ENCODE measurements at regions not wholly inside any gene's neighbourhood (a gene's known extent, or its start where the extent isn't known, plus 50 kb on each side); places are given as distances from the start of the nearest gene placed in this dataset.
"Not testable (repeated sequence)": the region's sequence is repeated elsewhere in the genome, so short reads cannot be mapped to it uniquely, and the experiment has no call there.

- not testable (repeated sequence) for H3K9me3 ChIP-seq (ENCODE audit: control insufficient read depth in 2 of 2, insufficient read depth in 1 of 2, low read depth in 1 of 2, low read length in 1 of 2); H3K36me3 ChIP-seq (ENCODE audit: control insufficient read depth in 3 of 3, insufficient read depth in 2 of 3, low read depth in 1 of 3, low read length in 3 of 3); FAIRE-seq; H3K27me3 ChIP-seq (ENCODE audit: control insufficient read depth in 3 of 3, insufficient read depth in 3 of 3, low read length in 3 of 3)
- Histone ChIP-seq H3K4me1 (ENCODE audit: control insufficient read depth in 3 of 3, insufficient read depth in 2 of 3, low read depth in 1 of 3, low read length in 2 of 3) (peaks cover 0 to 38% (median 2%) of the 10 kb centered on the region in 3 donors), H3K27ac (ENCODE audit: low read depth in 1 of 3, low read length in 2 of 3) (peak overlapping the region; percentile 80 to 89 (median 89)), H3K4me3 (ENCODE audit: low read depth in 1 of 3, low read length in 3 of 3) (peak overlapping the region in 1 of 3 donors; percentile 18)
- 15 to 57% (median 27%) methylated on average over 10 of the region's 10 CpGs for WGBS, 3 donors
- DNase-seq, result peak; percentile 78 to 79
These were observed 122.2 kb upstream of the DEFB108B start for GRCh38 chr11:71710701-71711385.

- peak overlapping the region in 1 of 3 donors; percentile 38 for H3K27ac ChIP-seq (ENCODE audit: low read depth in 1 of 3, low read length in 2 of 3)
- peaks cover 0 to 29% (median 2%) of the 10 kb centered on the region in 3 donors for H3K4me1 ChIP-seq (ENCODE audit: control insufficient read depth in 3 of 3, insufficient read depth in 2 of 3, low read depth in 1 of 3, low read length in 2 of 3)
- H3K9me3 ChIP-seq (ENCODE audit: control insufficient read depth in 2 of 2, insufficient read depth in 1 of 2, low read depth in 1 of 2, low read length in 1 of 2); DNase-seq; FAIRE-seq; H3K27me3 ChIP-seq (ENCODE audit: control insufficient read depth in 3 of 3, insufficient read depth in 3 of 3, low read length in 3 of 3); H3K4me3 ChIP-seq (ENCODE audit: low read depth in 1 of 3, low read length in 3 of 3); H3K36me3 ChIP-seq (ENCODE audit: control insufficient read depth in 3 of 3, insufficient read depth in 2 of 3, low read depth in 1 of 3, low read length in 3 of 3): not testable (repeated sequence)
- WGBS, 3 donors, result 68 to 87% (median 82%) methylated on average over 2 of the region's 2 CpGs
These were observed 120.7 kb upstream of the DEFB108B start for GRCh38 chr11:71712350-71712749.

- not testable (repeated sequence) for DNase-seq; H3K36me3 ChIP-seq (ENCODE audit: control insufficient read depth in 3 of 3, insufficient read depth in 2 of 3, low read depth in 1 of 3, low read length in 3 of 3); H3K4me3 ChIP-seq (ENCODE audit: low read depth in 1 of 3, low read length in 3 of 3); FAIRE-seq; H3K9me3 ChIP-seq (ENCODE audit: control insufficient read depth in 2 of 2, insufficient read depth in 1 of 2, low read depth in 1 of 2, low read length in 1 of 2); H3K27me3 ChIP-seq (ENCODE audit: control insufficient read depth in 3 of 3, insufficient read depth in 3 of 3, low read length in 3 of 3)
- Histone ChIP-seq H3K4me1 (ENCODE audit: control insufficient read depth in 3 of 3, insufficient read depth in 2 of 3, low read depth in 1 of 3, low read length in 2 of 3) (peaks cover 0 to 27% (median 2%) of the 10 kb centered on the region in 3 donors), H3K27ac (ENCODE audit: low read depth in 1 of 3, low read length in 2 of 3) (peak overlapping the region in 1 of 3 donors; percentile 22)
- 18 to 45% (median 26%) methylated on average over 5 of the region's 5 CpGs for WGBS, 3 donors
These were observed 120.2 kb upstream of the DEFB108B start for GRCh38 chr11:71712846-71713245.

- not testable (repeated sequence) for H3K4me3 ChIP-seq (ENCODE audit: low read depth in 1 of 3, low read length in 3 of 3); H3K27ac ChIP-seq (ENCODE audit: low read depth in 1 of 3, low read length in 2 of 3); H3K36me3 ChIP-seq (ENCODE audit: control insufficient read depth in 3 of 3, insufficient read depth in 2 of 3, low read depth in 1 of 3, low read length in 3 of 3); H3K27me3 ChIP-seq (ENCODE audit: control insufficient read depth in 3 of 3, insufficient read depth in 3 of 3, low read length in 3 of 3); DNase-seq; FAIRE-seq; H3K9me3 ChIP-seq (ENCODE audit: control insufficient read depth in 2 of 2, insufficient read depth in 1 of 2, low read depth in 1 of 2, low read length in 1 of 2)
- 75 to 97% (median 80%) methylated on average over 6 of the region's 6 CpGs for WGBS, 3 donors
- H3K4me1 ChIP-seq (ENCODE audit: control insufficient read depth in 3 of 3, insufficient read depth in 2 of 3, low read depth in 1 of 3, low read length in 2 of 3), result peaks cover 0 to 18% (median 2%) of the 10 kb centered on the region in 3 donors
These were observed 118.5 kb upstream of the DEFB108B start for GRCh38 chr11:71714510-71714909.

GRCh38 chr11:71721840-71722239 lies 111.2 kb upstream of the DEFB108B start:
- H3K27me3 ChIP-seq (ENCODE audit: control insufficient read depth in 3 of 3, insufficient read depth in 3 of 3, low read length in 3 of 3); DNase-seq; H3K4me3 ChIP-seq (ENCODE audit: low read depth in 1 of 3, low read length in 3 of 3); FAIRE-seq; H3K27ac ChIP-seq (ENCODE audit: low read depth in 1 of 3, low read length in 2 of 3); H3K4me1 ChIP-seq (ENCODE audit: control insufficient read depth in 3 of 3, insufficient read depth in 2 of 3, low read depth in 1 of 3, low read length in 2 of 3); H3K9me3 ChIP-seq (ENCODE audit: control insufficient read depth in 2 of 2, insufficient read depth in 1 of 2, low read depth in 1 of 2, low read length in 1 of 2); H3K36me3 ChIP-seq (ENCODE audit: control insufficient read depth in 3 of 3, insufficient read depth in 2 of 3, low read depth in 1 of 3, low read length in 3 of 3): not testable (repeated sequence)
- WGBS, 3 donors, result 38 to 76% (median 75%) methylated on average over 6 to 10 of the region's 11 CpGs

GRCh38 chr11:71723991-71724390 lies 109.0 kb upstream of the DEFB108B start:
- DNase-seq, result peak in 1 of 2 donors; percentile 25
- H3K4me1 ChIP-seq (ENCODE audit: control insufficient read depth in 3 of 3, insufficient read depth in 2 of 3, low read depth in 1 of 3, low read length in 2 of 3); H3K27me3 ChIP-seq (ENCODE audit: control insufficient read depth in 3 of 3, insufficient read depth in 3 of 3, low read length in 3 of 3); FAIRE-seq; H3K27ac ChIP-seq (ENCODE audit: low read depth in 1 of 3, low read length in 2 of 3); H3K4me3 ChIP-seq (ENCODE audit: low read depth in 1 of 3, low read length in 3 of 3); H3K9me3 ChIP-seq (ENCODE audit: control insufficient read depth in 2 of 2, insufficient read depth in 1 of 2, low read depth in 1 of 2, low read length in 1 of 2); H3K36me3 ChIP-seq (ENCODE audit: control insufficient read depth in 3 of 3, insufficient read depth in 2 of 3, low read depth in 1 of 3, low read length in 3 of 3): not testable (repeated sequence)
- WGBS, 3 donors, result 38 to 72% (median 52%) methylated on average over 5 of the region's 5 CpGs

- H3K4me3 ChIP-seq (ENCODE audit: low read depth in 1 of 3, low read length in 3 of 3); FAIRE-seq; H3K9me3 ChIP-seq (ENCODE audit: control insufficient read depth in 2 of 2, insufficient read depth in 1 of 2, low read depth in 1 of 2, low read length in 1 of 2); H3K4me1 ChIP-seq (ENCODE audit: control insufficient read depth in 3 of 3, insufficient read depth in 2 of 3, low read depth in 1 of 3, low read length in 2 of 3); H3K27me3 ChIP-seq (ENCODE audit: control insufficient read depth in 3 of 3, insufficient read depth in 3 of 3, low read length in 3 of 3); H3K27ac ChIP-seq (ENCODE audit: low read depth in 1 of 3, low read length in 2 of 3); DNase-seq; H3K36me3 ChIP-seq (ENCODE audit: control insufficient read depth in 3 of 3, insufficient read depth in 2 of 3, low read depth in 1 of 3, low read length in 3 of 3): not testable (repeated sequence)
- WGBS, 3 donors, result 90 to 96% (median 95%) methylated on average over 7 of the region's 8 CpGs
These were observed 102.3 kb upstream of the DEFB108B start for GRCh38 chr11:71730748-71731147.

- H3K27ac ChIP-seq (ENCODE audit: low read depth in 1 of 3, low read length in 2 of 3); H3K36me3 ChIP-seq (ENCODE audit: control insufficient read depth in 3 of 3, insufficient read depth in 2 of 3, low read depth in 1 of 3, low read length in 3 of 3); H3K4me1 ChIP-seq (ENCODE audit: control insufficient read depth in 3 of 3, insufficient read depth in 2 of 3, low read depth in 1 of 3, low read length in 2 of 3); FAIRE-seq; H3K27me3 ChIP-seq (ENCODE audit: control insufficient read depth in 3 of 3, insufficient read depth in 3 of 3, low read length in 3 of 3); H3K4me3 ChIP-seq (ENCODE audit: low read depth in 1 of 3, low read length in 3 of 3); H3K9me3 ChIP-seq (ENCODE audit: control insufficient read depth in 2 of 2, insufficient read depth in 1 of 2, low read depth in 1 of 2, low read length in 1 of 2): not testable (repeated sequence)
- WGBS, 3 donors, result 0 to 14% (median 0%) methylated on average over 1 to 2 of the region's 3 CpGs
- DNase-seq, result peak in 1 of 2 donors; percentile 20
These were observed 98.6 kb upstream of the DEFB108B start for GRCh38 chr11:71734368-71734767.

- H3K4me1 ChIP-seq (ENCODE audit: control insufficient read depth in 3 of 3, insufficient read depth in 2 of 3, low read depth in 1 of 3, low read length in 2 of 3); H3K27me3 ChIP-seq (ENCODE audit: control insufficient read depth in 3 of 3, insufficient read depth in 3 of 3, low read length in 3 of 3); H3K4me3 ChIP-seq (ENCODE audit: low read depth in 1 of 3, low read length in 3 of 3); H3K27ac ChIP-seq (ENCODE audit: low read depth in 1 of 3, low read length in 2 of 3); H3K36me3 ChIP-seq (ENCODE audit: control insufficient read depth in 3 of 3, insufficient read depth in 2 of 3, low read depth in 1 of 3, low read length in 3 of 3); H3K9me3 ChIP-seq (ENCODE audit: control insufficient read depth in 2 of 2, insufficient read depth in 1 of 2, low read depth in 1 of 2, low read length in 1 of 2); FAIRE-seq: not testable (repeated sequence)
- DNase-seq, result peak in 1 of 2 donors; percentile 36
- 54 to 72% (median 65%) methylated on average over 4 of the region's 4 CpGs for WGBS, 3 donors
These were observed 94.7 kb upstream of the DEFB108B start for GRCh38 chr11:71738317-71738716.

Measured in small intestine (tissue), 7 donors.